ENCODE measurements at regions not wholly inside any gene's neighbourhood (a gene's known extent, or its start where the extent isn't known, plus 50 kb on each side); places are given as distances from the start of the nearest gene placed in this dataset.

- TF ChIP-seq ZFP30 (CRISPR knock-in tag; IDR thresholded peaks at IDR 0.05) (no peak), TOX (CRISPR knock-in tag; IDR thresholded peaks at IDR 0.05; ENCODE audit: borderline replicate concordance) (no peak), RARB (CRISPR knock-in tag; IDR thresholded peaks at IDR 0.05) (no peak), ZC3H10 (CRISPR knock-in tag; IDR thresholded peaks at IDR 0.05) (no peak), ZFP3 (CRISPR knock-in tag; IDR thresholded peaks at IDR 0.05) (no peak), CSDC2 (CRISPR knock-in tag; IDR thresholded peaks at IDR 0.05) (no peak), SNAI2 (CRISPR knock-in tag; IDR thresholded peaks at IDR 0.05) (no peak), CREB5 (CRISPR knock-in tag; IDR thresholded peaks at IDR 0.05; ENCODE audit: low read depth) (no peak), ARNTL (CRISPR knock-in tag; IDR thresholded peaks at IDR 0.05; ENCODE audit: borderline replicate concordance, low read depth) (no peak)
These were observed 61.9 kb upstream of the DAPP1 start for GRCh38 chr4:99754756-99755155.

All from SK-N-SH treated with all-trans-retinoic acid at 6 μM for 48 hours (cell line).